ENCODE measurements at regions not wholly inside any gene's neighbourhood (a gene's known extent, or its start where the extent isn't known, plus 50 kb on each side); places are given as distances from the start of the nearest gene placed in this dataset.

DNA sequence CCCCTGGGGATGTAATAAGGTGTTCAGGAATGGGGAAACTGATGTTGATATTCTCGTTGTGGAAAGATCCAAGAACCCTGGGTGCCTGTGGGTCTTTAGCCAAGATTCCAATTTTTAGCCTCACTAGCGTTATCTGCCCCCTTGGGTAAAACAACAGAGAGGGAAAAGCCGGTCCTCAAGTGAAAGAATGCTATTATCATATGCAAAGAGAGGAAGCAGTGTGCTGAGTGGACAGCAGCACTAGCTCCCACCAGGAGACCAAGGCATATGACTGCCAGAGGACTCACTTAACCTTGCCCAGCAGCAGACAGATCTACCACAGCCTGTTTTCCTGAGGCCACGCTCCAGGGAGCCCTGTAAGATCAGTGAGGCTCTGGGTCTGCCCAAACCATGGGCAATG, 257.9 kb upstream of the CPEB2 start:
- H3K27me3 Mint-ChIP-seq (ENCODE audit: low read depth in 2 of 2) = no peaks in the 10 kb centered on the region
- Histone ChIP-seq H3K36me3 (ENCODE audit: control insufficient read depth, insufficient read depth, low read length) (no peaks in the 10 kb centered on the region), H3K9me3 (ENCODE audit: control insufficient read depth, insufficient read depth, low read length) (no peaks in the 10 kb centered on the region), H3K27ac (ENCODE audit: low read length) (no peak overlapping the region), H3K27me3 (ENCODE audit: control insufficient read depth, insufficient read depth, low read length) (no peaks in the 10 kb centered on the region), H3K4me3 (ENCODE audit: low read length) (no peak overlapping the region), H3K4me1 (ENCODE audit: control insufficient read depth, insufficient read depth, low read length) (no peaks in the 10 kb centered on the region)
- intact Hi-C loops (cut with micrococcal nuclease) = no loop called here
- no peaks in the 10 kb centered on the region for H3K36me3 Mint-ChIP-seq
- H3K27ac Mint-ChIP-seq = no peak overlapping the region
- DNase-seq (no peak), ATAC-seq (no peak)
- H3K4me1 Mint-ChIP-seq = no peaks in the 10 kb centered on the region
- no peaks in the 10 kb centered on the region for H3K9me3 Mint-ChIP-seq
- H3K4me3 Mint-ChIP-seq = no peak overlapping the region
- TF ChIP-seq, protein P1, sequence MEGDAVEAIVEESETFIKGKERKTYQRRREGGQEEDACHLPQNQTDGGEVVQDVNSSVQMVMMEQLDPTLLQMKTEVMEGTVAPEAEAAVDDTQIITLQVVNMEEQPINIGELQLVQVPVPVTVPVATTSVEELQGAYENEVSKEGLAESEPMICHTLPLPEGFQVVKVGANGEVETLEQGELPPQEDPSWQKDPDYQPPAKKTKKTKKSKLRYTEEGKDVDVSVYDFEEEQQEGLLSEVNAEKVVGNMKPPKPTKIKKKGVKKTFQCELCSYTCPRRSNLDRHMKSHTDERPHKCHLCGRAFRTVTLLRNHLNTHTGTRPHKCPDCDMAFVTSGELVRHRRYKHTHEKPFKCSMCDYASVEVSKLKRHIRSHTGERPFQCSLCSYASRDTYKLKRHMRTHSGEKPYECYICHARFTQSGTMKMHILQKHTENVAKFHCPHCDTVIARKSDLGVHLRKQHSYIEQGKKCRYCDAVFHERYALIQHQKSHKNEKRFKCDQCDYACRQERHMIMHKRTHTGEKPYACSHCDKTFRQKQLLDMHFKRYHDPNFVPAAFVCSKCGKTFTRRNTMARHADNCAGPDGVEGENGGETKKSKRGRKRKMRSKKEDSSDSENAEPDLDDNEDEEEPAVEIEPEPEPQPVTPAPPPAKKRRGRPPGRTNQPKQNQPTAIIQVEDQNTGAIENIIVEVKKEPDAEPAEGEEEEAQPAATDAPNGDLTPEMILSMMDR (IDR thresholded peaks at IDR 0.05) = no peak
- WGBS (ENCODE audit: insufficient coverage) = 68% methylated on average over 4 of the region's 4 CpGs

DNA sequence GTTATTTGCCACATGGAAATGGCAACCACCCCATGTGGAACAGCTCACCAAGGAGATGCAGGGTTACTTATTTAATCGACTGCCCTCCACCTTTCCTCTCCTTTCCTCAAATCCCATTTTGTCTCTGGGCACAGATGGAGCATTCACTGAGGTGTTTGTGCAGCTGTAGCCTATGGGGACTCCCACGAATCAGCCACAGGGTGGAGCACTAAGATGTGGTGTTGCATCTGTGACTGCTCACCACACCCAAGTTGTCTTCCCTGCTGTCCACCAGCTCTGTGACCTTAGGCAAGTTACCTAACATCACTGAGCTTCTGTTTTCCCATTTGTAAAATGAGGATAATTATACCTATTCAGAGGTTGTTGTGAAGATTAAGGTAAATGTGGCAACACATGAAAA, 252.4 kb upstream of the CPEB2 start:
- Mint-ChIP-seq H3K9me3 (peaks cover 4 to 16% of the 10 kb centered on the region in 2 donors), H3K4me1 (peaks cover 0 to 8% of the 10 kb centered on the region in 2 donors), H3K4me3 (no peak overlapping the region), H3K27me3 (ENCODE audit: low read depth in 2 of 2) (no peaks in the 10 kb centered on the region), H3K36me3 (peaks cover 9% of the 10 kb centered on the region), H3K27ac (no peak overlapping the region)
- ATAC-seq = peak; percentile 36 to 66 (median 47)
- peak in 1 of 2 donors; percentile 33 for DNase-seq
- Histone ChIP-seq H3K4me3 (ENCODE audit: low read length) (no peak overlapping the region), H3K27me3 (ENCODE audit: control insufficient read depth, insufficient read depth, low read length) (no peaks in the 10 kb centered on the region), H3K9me3 (ENCODE audit: control insufficient read depth, insufficient read depth, low read length) (peaks cover 14% of the 10 kb centered on the region), H3K4me1 (ENCODE audit: control insufficient read depth, insufficient read depth, low read length) (no peaks in the 10 kb centered on the region), H3K27ac (ENCODE audit: low read length) (no peak overlapping the region), H3K36me3 (ENCODE audit: control insufficient read depth, insufficient read depth, low read length) (no peaks in the 10 kb centered on the region)
- WGBS (ENCODE audit: insufficient coverage) = 61% methylated on average over 2 of the region's 2 CpGs
- TF ChIP-seq, protein P1 (IDR thresholded peaks at IDR 0.05) = no peak
- intact Hi-C loops (cut with micrococcal nuclease) = no loop called here

DNA sequence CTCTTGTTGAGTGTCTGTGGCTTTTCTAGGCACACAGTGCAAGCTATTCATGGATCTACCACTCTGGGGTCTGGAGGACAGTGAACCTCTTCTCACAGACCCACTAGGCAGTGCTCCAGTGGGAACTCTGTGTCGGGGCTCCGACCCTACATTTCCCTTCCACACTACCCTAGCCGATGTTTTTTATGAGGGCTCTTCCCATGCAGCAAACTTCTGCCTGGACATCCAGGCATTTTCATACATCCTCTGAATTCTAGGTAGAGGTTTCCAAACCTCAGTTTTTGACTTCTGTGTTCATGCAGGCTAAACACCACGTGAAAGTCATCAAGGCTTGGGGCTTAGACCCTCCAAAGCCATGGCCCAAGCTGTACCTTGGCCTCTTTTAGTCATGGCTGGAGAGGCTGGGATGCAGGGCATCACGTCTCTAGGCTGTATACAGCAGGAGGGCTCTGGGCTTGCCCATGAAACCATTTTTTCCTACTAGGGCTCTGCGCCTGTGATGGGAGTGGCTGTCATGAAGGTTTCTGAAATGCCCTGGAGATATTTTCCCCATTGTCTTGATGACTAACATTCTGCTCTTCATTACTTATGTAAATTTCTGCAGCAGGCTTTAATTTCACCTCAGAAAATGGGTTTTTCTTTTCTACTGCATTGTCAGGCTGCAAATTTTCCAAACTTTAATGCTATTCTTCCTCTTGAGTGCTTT, 249.8 kb upstream of the CPEB2 start:
- peaks cover 14% of the 10 kb centered on the region for H3K9me3 ChIP-seq (ENCODE audit: control insufficient read depth, insufficient read depth, low read length)
- intact Hi-C loops (cut with micrococcal nuclease) = no loop called here
- H3K4me1 Mint-ChIP-seq = peaks cover 0 to 8% of the 10 kb centered on the region in 2 donors
- no peaks in the 10 kb centered on the region for H3K27me3 ChIP-seq (ENCODE audit: control insufficient read depth, insufficient read depth, low read length)
- WGBS (ENCODE audit: insufficient coverage) = 90% methylated on average over 6 of the region's 6 CpGs
- no peak overlapping the region for H3K4me3 ChIP-seq (ENCODE audit: low read length)
- ATAC-seq (no peak), DNase-seq (no peak)
- no peaks in the 10 kb centered on the region for H3K36me3 ChIP-seq (ENCODE audit: control insufficient read depth, insufficient read depth, low read length)
- H3K27me3 Mint-ChIP-seq (ENCODE audit: low read depth in 2 of 2) = no peaks in the 10 kb centered on the region
- H3K27ac Mint-ChIP-seq = no peak overlapping the region
- peaks cover 9% of the 10 kb centered on the region for H3K36me3 Mint-ChIP-seq
- H3K27ac ChIP-seq (ENCODE audit: low read length) = no peak overlapping the region
- TF ChIP-seq, protein P1 (IDR thresholded peaks at IDR 0.05) = no peak
- H3K4me3 Mint-ChIP-seq = no peak overlapping the region
- H3K9me3 Mint-ChIP-seq = peaks cover 4 to 16% of the 10 kb centered on the region in 2 donors
- H3K4me1 ChIP-seq (ENCODE audit: control insufficient read depth, insufficient read depth, low read length) = no peaks in the 10 kb centered on the region

DNA sequence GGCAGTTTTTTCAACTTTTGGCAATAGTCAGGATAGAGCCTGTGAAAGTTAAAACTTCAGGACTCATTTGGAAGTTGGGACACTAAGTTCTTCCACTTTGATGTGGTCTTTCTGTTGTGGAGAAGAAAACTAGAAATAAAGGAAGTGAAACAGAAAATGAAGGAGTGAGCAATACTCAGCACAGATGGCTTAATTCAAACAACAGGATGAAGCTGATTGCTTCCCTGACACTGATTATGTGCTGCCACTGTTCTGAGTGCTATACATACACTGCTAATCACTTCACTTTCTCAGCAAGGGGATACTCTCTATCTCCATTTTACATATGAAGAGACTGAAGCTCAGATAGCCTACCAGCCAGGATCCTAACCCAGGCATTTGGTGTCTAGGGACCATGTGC, 235.1 kb upstream of the CPEB2 start:
- Mint-ChIP-seq H3K36me3 (no peaks in the 10 kb centered on the region), H3K9me3 (no peaks in the 10 kb centered on the region), H3K27ac (no peak overlapping the region), H3K4me3 (no peak overlapping the region), H3K27me3 (ENCODE audit: low read depth in 2 of 2) (no peaks in the 10 kb centered on the region), H3K4me1 (peaks cover 0 to 7% of the 10 kb centered on the region in 2 donors)
- Histone ChIP-seq H3K36me3 (ENCODE audit: control insufficient read depth, insufficient read depth, low read length) (no peaks in the 10 kb centered on the region), H3K27me3 (ENCODE audit: control insufficient read depth, insufficient read depth, low read length) (no peaks in the 10 kb centered on the region), H3K9me3 (ENCODE audit: control insufficient read depth, insufficient read depth, low read length) (no peaks in the 10 kb centered on the region), H3K27ac (ENCODE audit: low read length) (no peak overlapping the region), H3K4me3 (ENCODE audit: low read length) (no peak overlapping the region), H3K4me1 (ENCODE audit: control insufficient read depth, insufficient read depth, low read length) (no peaks in the 10 kb centered on the region)
- no peak for ATAC-seq
- intact Hi-C loops (cut with micrococcal nuclease) = no loop called here
- no peak for DNase-seq
- TF ChIP-seq, protein P1 (IDR thresholded peaks at IDR 0.05) = no peak

All from natural killer cell (primary cell).